HepG2 (cell line): ENCODE measurements at regions not wholly inside any gene's neighbourhood (a gene's known extent, or its start where the extent isn't known, plus 50 kb on each side); places are given as distances from the start of the nearest gene placed in this dataset.

Source experiments
- ATAC-seq: fragments of 200-7000 bp; cut with Tn5 transposase; 3 replicates; pipeline ENCODE4 v1.9.1; 2020; ENCODE audit warnings: mild to moderate bottlenecking, moderate library complexity
- BruUV-seq: library from RNA; stranded (reverse); fragments of 400-500 nt; replicated peaks from 2 replicates; lab custom pipeline; 2021; lab: Mats Ljungman, UMichigan
- CTCF ChIA-PET: fragments of 300-600 bp; formaldehyde crosslinking; extraction: SDS; loops from one replicate; lab custom pipeline; 2021; ENCODE audit warnings: low total read pairs, inconsistent platforms, low intra/inter-chr PET ratio; lab: Yijun Ruan, JAX
- POLR2A ChIA-PET: fragments of 350-600 bp; sonication (Branson Sonifier 250); formaldehyde crosslinking; loops from one replicate; lab custom pipeline; 2020; ENCODE audit warnings: antibody characterized with exemption, inconsistent platforms; lab: Yijun Ruan, JAX
- DNase-seq: peaks from one replicate; pipeline ENCODE4 v3.0.0-alpha.2; 2015; ENCODE audit warnings: low spot score
- FAIRE-seq: peaks from 3 replicates; lab custom pipeline; 2011; peaks lifted over from hg19 to GRCh38; lab: Jason Lieb, UNC
- H2AFZ ChIP-seq: one replicate; pipeline ENCODE4 v1.6.1; 2011; ENCODE audit warnings: low read length, inconsistent platforms
- H3K27ac ChIP-seq: fragments of 300-600 bp; 3 replicates; pipeline ENCODE4 v1.8.0; 2011; ENCODE audit warnings: mixed run types, mild to moderate bottlenecking, mixed read lengths, low read length, inconsistent platforms; ENCODE audit not compliant: insufficient read depth; ENCODE audit errors: extremely low read length
- H3K27me3 ChIP-seq, 2 experiments: fragments of 200-600 bp in 1 of 2; 2 replicates in 1 of 2; 3 replicates in 1 of 2; pipeline versions ENCODE4 v1.6.0 to v1.8.0; 2011; ENCODE audit warnings: low read length in 2 of 2, mild to moderate bottlenecking in 2 of 2, moderate library complexity in 2 of 2, inconsistent platforms in 1 of 2; ENCODE audit not compliant: insufficient read depth in 2 of 2, control insufficient read depth in 1 of 2
- H3K36me3 ChIP-seq, 2 experiments: fragments of 200-600 bp in 1 of 2; replicated peaks in 1 of 2; 2 replicates in 1 of 2; 3 replicates in 1 of 2; pipeline versions ENCODE4 v1.5.1 to v1.8.0; 2011; ENCODE audit warnings: low read length in 2 of 2, inconsistent platforms in 1 of 2; ENCODE audit not compliant: insufficient read depth in 2 of 2, control insufficient read depth in 1 of 2
- H3K4me1 ChIP-seq: 2 replicates; pipeline ENCODE4 v1.5.1; 2012; ENCODE audit warnings: low read length, inconsistent platforms; ENCODE audit not compliant: insufficient read depth
- H3K4me2 ChIP-seq: 2 replicates; pipeline ENCODE4 v1.6.0; 2011; ENCODE audit warnings: low read depth, low read length, inconsistent platforms
- H3K4me3 ChIP-seq, 3 experiments: fragments of 200-600 bp in 1 of 3; sonication (generic), shearing (Covaris generic) in 1 of 3; replicated peaks in 1 of 3; 2 replicates each; pipeline ENCODE4 v1.5.1; 2011 to 2016; ENCODE audit warnings: low read length in 3 of 3, inconsistent platforms in 2 of 3, low read depth in 2 of 3, mild to moderate bottlenecking in 2 of 3, control low read depth in 1 of 3, mixed read lengths in 1 of 3; ENCODE audit not compliant: insufficient read depth in 1 of 3
- H3K79me2 ChIP-seq: one replicate; pipeline ENCODE4 v1.6.1; 2011; ENCODE audit warnings: low read length, inconsistent platforms; ENCODE audit not compliant: insufficient read depth
- H3K9ac ChIP-seq: 2 replicates; pipeline ENCODE4 v1.6.0; 2011; ENCODE audit warnings: mild to moderate bottlenecking, low read depth, low read length, inconsistent platforms; ENCODE audit not compliant: insufficient read depth
- H3K9me3 ChIP-seq: 2 replicates; pipeline ENCODE4 v1.5.1; 2012; ENCODE audit warnings: mild to moderate bottlenecking, low read length
- H4K20me1 ChIP-seq: 2 replicates; pipeline ENCODE4 v1.6.0; 2011; ENCODE audit warnings: inconsistent platforms, mild to moderate bottlenecking, low read length, moderate library complexity; ENCODE audit not compliant: insufficient read depth
- ATRX ChIP-seq: sonication (generic); formaldehyde crosslinking; IDR thresholded peaks from 2 replicates; pipeline ENCODE4 v1.4.0; 2020; ENCODE audit warnings: missing genetic modification reagents, borderline replicate concordance
- BRD4 ChIP-seq: sonication (generic); formaldehyde crosslinking; IDR thresholded peaks from 2 replicates; pipeline ENCODE4 v1.4.0; 2020; ENCODE audit warnings: missing genetic modification reagents
- MAFF ChIP-seq: IDR thresholded peaks from 2 replicates; pipeline ENCODE4 v1.6.1; 2011; ENCODE audit warnings: low read depth, low read length, improper control_type of control experiment
- MAFK ChIP-seq, 2 experiments: IDR thresholded peaks in 1 of 2; conservative IDR thresholded peaks in 1 of 2; 2 replicates each; pipeline ENCODE4 v1.6.1; 2011; ENCODE audit warnings: improper control_type of control experiment in 2 of 2, low read length in 2 of 2
- MLXIP ChIP-seq: sonication (generic); formaldehyde crosslinking; IDR thresholded peaks from 2 replicates; pipeline ENCODE4 v1.9.0; 2021; ENCODE audit warnings: missing genetic modification reagents, borderline replicate concordance
- ZNF605 ChIP-seq: sonication (generic); formaldehyde crosslinking; IDR thresholded peaks from 2 replicates; pipeline ENCODE4 v1.8.0; 2022; ENCODE audit warnings: mild to moderate bottlenecking, missing genetic modification reagents
- ZSCAN29 ChIP-seq: sonication (generic); formaldehyde crosslinking; conservative IDR thresholded peaks from 2 replicates; pipeline ENCODE4 v1.4.0; 2020; ENCODE audit warnings: mild to moderate bottlenecking, missing genetic modification reagents
- WGBS: methylation state at CpG from one replicate; pipeline ENCODE4 v1.1.6; 2017; ENCODE audit warnings: low lambda C conversion rate; 5-methylcytosine and 5-hydroxymethylcytosine counted together
- in situ Hi-C: cut with HindIII; loops from 2 replicates; pipeline ENCODE4 v1.10.0; 2017; ENCODE audit warnings: low pct_unique_long_range_greater_than_20kb; ENCODE audit not compliant: extremely low pct_ligation_motif_present
- intact Hi-C: fragments of 100-400 bp; cut with micrococcal nuclease; formaldehyde crosslinking; loops from one replicate; pipeline ENCODE4 v1.10.0; 2022; ENCODE audit not compliant: unreplicated experiment
- TF ChIP-seq, protein P1 (sequence below): sonication (generic); formaldehyde crosslinking; IDR thresholded peaks from 2 replicates; pipeline ENCODE4 v1.4.0; 2020; ENCODE audit warnings: mild to moderate bottlenecking, missing genetic modification reagents, borderline replicate concordance

DNA sequence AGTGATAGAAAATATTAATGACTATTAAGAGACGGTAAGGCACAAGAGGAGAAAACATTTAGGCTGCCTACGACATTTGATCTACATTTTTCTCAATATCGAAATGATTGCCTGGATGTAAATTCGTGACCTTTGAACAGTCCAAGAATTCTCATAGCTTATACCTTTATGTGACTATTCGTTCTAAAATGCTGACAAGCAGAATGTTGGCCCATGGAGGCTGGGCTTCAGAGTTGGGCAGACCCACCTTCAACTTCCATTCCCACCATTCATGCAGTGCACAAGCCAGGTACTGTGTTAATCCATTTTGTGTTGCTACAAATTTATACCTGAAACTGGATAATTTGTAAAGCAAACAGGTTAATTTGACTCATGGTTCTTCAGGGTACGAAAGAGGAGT is 441.4 kb upstream of the COBL start:
- Histone ChIP-seq H3K36me3 (no peaks in the 10 kb centered on the region), H4K20me1 (no peaks in the 10 kb centered on the region), H2AFZ (no peak overlapping the region), H3K27ac (no peak overlapping the region), H3K4me1 (no peaks in the 10 kb centered on the region), H3K4me3 (no peak overlapping the region), H3K4me2 (no peak overlapping the region), H3K9ac (no peak overlapping the region), H3K9me3 (no peaks in the 10 kb centered on the region), H3K79me2 (no peaks in the 10 kb centered on the region), H3K27me3 (no peaks in the 10 kb centered on the region)
- ChIA-PET CTCF (no interaction called here), POLR2A (no interaction called here)
- no TSS peak for BruUV-seq
- no peak for FAIRE-seq
- TF ChIP-seq ZSCAN29 (CRISPR knock-in tag) (no peak), ZNF605 (CRISPR knock-in tag) (no peak), BRD4 (no peak), MAFF (peak; percentile 70), ATRX (CRISPR knock-in tag) (no peak), MAFK (conservative IDR thresholded peaks at IDR 0.05 in 1 of 2, IDR thresholded peaks at IDR 0.05 in 1 of 2; ENCODE audit: low read length in 2 of 2) (peak; percentile 60 to 73), MLXIP (CRISPR knock-in tag) (no peak)
- TF ChIP-seq, protein P1, sequence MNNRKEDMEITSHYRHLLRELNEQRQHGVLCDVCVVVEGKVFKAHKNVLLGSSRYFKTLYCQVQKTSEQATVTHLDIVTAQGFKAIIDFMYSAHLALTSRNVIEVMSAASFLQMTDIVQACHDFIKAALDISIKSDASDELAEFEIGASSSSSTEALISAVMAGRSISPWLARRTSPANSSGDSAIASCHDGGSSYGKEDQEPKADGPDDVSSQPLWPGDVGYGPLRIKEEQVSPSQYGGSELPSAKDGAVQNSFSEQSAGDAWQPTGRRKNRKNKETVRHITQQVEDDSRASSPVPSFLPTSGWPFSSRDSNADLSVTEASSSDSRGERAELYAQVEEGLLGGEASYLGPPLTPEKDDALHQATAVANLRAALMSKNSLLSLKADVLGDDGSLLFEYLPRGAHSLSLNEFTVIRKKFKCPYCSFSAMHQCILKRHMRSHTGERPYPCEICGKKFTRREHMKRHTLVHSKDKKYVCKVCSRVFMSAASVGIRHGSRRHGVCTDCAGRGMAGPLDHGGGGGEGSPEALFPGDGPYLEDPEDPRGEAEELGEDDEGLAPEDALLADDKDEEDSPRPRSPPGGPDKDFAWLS (CRISPR knock-in tag), result no peak
- ATAC-seq, result no peak
- in situ Hi-C loops (no loop called here), intact Hi-C loops (no loop called here)
- no peak for DNase-seq
- 6% methylated on average over 6 of the region's 6 CpGs for WGBS
